Endothelial cell (in vitro differentiated cells): ENCODE measurements at regions not wholly inside any gene's neighbourhood (a gene's known extent, or its start where the extent isn't known, plus 50 kb on each side); places are given as distances from the start of the nearest gene placed in this dataset.

Experiments used
- DNase-seq: peaks from one replicate; pipeline ENCODE4 v3.0.0; 2021; ENCODE audit warnings: low spot score
- H3K27ac Mint-ChIP-seq: one replicate; pipeline ENCODE4 v1.8.0; 2021; ENCODE audit warnings: mixed read lengths, inconsistent platforms; ENCODE audit not compliant: unreplicated experiment
- H3K27me3 Mint-ChIP-seq: one replicate; pipeline ENCODE4 v1.8.0; 2021; ENCODE audit warnings: mild to moderate bottlenecking, moderate library complexity, mixed read lengths, inconsistent platforms; ENCODE audit not compliant: unreplicated experiment
- H3K36me3 Mint-ChIP-seq: one replicate; pipeline ENCODE4 v1.8.0; 2021; ENCODE audit warnings: mild to moderate bottlenecking, low read depth, mixed read lengths, inconsistent platforms; ENCODE audit not compliant: unreplicated experiment
- H3K4me1 Mint-ChIP-seq: one replicate; pipeline ENCODE4 v1.8.0; 2021; ENCODE audit warnings: mild to moderate bottlenecking, mixed read lengths, inconsistent platforms; ENCODE audit not compliant: unreplicated experiment
- H3K4me3 Mint-ChIP-seq: one replicate; pipeline ENCODE4 v1.8.0; 2021; ENCODE audit warnings: mild to moderate bottlenecking, mixed read lengths, inconsistent platforms; ENCODE audit not compliant: unreplicated experiment
- H3K9me3 Mint-ChIP-seq: one replicate; pipeline ENCODE4 v1.8.0; 2021; ENCODE audit warnings: mixed read lengths, inconsistent platforms; ENCODE audit not compliant: unreplicated experiment
- CTCF ChIP-seq: fragments of 200-600 bp; sonication (generic); IDR thresholded peaks from one replicate; pipeline ENCODE4 v1.5.0; 2021; ENCODE audit warnings: antibody characterized with exemption; ENCODE audit not compliant: unreplicated experiment

DNA sequence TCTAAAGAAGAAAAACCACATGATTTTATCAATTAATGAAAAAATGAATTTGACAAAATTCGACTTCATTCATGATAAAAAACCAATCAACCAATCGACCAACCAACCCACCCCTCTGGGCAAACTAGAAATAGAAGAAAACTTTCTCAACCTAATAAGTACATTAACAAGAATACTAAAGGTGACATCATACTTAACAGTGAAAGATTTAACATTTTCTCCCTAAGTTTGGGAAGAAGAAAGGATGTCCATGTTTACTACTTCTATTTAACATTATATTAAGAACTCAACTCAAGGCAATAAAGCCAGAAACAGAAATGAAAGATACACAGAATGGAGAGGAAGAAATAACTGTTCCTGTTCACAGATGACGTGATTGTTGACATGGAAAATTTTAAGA is 476.1 kb upstream of the MEF2C start:
- TF ChIP-seq CTCF = no peak
- no peaks in the 10 kb centered on the region for H3K36me3 Mint-ChIP-seq

DNA sequence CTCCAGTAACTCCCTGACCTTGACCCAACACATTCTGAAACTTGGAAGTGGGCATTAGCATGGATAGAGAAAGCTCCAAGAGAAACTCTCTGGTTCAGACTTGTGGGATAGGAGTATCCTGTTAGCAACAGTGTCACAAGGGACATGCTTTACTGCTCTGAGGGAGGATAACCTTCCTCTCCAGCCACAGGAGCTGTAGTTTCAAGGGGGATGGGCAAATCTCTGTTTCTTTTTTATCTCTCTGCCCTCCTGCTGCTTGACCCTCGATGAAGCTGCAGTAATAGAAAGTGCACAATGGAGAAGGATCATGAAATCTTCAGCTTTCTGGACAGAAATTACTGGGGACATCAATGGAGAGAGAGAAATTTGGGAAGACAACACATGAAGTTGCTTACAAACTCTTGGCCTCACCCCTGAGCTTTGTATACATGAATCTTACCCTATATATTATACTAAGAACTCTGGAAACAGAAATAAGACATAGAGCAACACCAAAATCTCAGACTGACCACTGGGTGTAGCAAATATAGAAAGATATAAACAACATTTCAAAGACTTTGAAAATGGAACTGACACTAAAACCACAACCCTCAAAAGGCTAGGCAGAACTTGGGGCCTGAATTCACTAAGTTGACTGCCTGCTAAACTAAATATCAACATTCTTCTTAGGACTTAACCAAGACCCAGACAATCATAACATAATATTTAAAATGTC is 471.0 kb upstream of the MEF2C start:
- H3K36me3 Mint-ChIP-seq = no peaks in the 10 kb centered on the region
- no peak overlapping the region for H3K4me3 Mint-ChIP-seq
- TF ChIP-seq CTCF = no peak

More for the DNA sequence above, 476.1 kb upstream of the MEF2C start:
- no peaks in the 10 kb centered on the region for H3K27me3 Mint-ChIP-seq
- H3K9me3 Mint-ChIP-seq = no peaks in the 10 kb centered on the region
- no peak overlapping the region for H3K4me3 Mint-ChIP-seq
- H3K27ac Mint-ChIP-seq = no peak overlapping the region
- no peak for DNase-seq
- no peaks in the 10 kb centered on the region for H3K4me1 Mint-ChIP-seq

DNA sequence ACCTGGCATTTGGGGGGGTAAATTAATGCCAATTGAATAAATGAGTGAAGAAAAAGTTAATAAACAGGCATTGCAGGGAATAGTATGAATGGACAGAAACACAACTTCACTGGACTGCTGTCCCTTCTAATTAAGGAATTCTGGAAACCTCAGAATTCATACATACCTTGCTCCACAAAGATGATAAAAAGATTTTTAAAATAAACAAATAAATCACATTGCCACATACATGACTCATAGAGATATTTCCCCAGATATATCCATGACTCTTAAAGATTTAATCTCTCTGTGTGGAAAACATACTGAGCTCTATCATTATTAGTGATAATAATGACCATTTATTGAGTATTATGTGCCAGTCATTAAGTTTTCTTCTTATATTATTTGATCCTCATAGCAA is 469.0 kb upstream of the MEF2C start:
- no peak for TF ChIP-seq CTCF
- Mint-ChIP-seq H3K4me1 (no peaks in the 10 kb centered on the region), H3K36me3 (no peaks in the 10 kb centered on the region), H3K27ac (no peak overlapping the region), H3K9me3 (no peaks in the 10 kb centered on the region), H3K4me3 (no peak overlapping the region), H3K27me3 (no peaks in the 10 kb centered on the region)
- DNase-seq = no peak

More for the DNA sequence above, 471.0 kb upstream of the MEF2C start:
- Mint-ChIP-seq H3K9me3 (no peaks in the 10 kb centered on the region), H3K4me1 (no peaks in the 10 kb centered on the region), H3K27me3 (no peaks in the 10 kb centered on the region), H3K27ac (no peak overlapping the region)
- DNase-seq = no peak

DNA sequence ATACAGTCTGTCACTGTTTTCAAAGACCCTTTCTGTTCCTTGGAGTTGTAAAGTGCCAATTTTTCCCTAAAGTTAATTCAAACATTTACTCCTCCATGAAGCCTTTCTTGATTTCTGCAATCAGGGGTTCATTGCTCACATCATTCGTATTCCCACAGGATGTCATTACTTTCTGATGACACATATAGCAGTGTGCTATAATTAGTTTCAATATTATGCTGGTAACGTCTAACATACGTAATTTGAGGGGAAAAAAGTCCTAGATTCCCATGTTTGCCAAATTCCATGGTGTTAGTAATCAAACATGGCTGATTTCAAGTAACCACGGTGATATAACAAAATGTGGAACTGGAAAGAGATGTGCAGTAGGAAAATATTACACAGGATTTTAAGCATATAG is 468.2 kb upstream of the MEF2C start:
- Mint-ChIP-seq H3K9me3 (no peaks in the 10 kb centered on the region), H3K4me3 (no peak overlapping the region), H3K4me1 (no peaks in the 10 kb centered on the region), H3K27me3 (no peaks in the 10 kb centered on the region), H3K27ac (no peak overlapping the region), H3K36me3 (no peaks in the 10 kb centered on the region)
- TF ChIP-seq CTCF = no peak
- DNase-seq = no peak

DNA sequence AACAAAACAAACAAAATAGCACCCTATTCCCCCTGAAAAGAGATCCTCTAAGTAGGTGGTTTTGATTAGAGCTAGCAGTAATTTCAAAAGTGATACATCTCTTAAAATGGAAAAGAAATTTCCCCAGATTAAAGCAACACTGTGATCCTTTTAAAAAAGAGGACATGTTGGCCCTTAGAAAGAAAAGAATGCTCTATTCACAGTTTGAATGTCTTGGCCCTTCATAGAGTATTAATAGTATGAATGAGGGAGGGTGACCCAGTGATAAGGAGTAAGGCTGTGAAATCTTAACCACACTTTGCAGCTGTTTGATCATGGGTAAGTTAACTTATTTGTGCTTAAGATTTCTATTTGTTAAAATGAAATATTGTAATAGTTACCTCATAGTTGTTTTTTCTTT is 467.7 kb upstream of the MEF2C start:
- H3K9me3 Mint-ChIP-seq = no peaks in the 10 kb centered on the region
- no peaks in the 10 kb centered on the region for H3K36me3 Mint-ChIP-seq
- H3K27me3 Mint-ChIP-seq = no peaks in the 10 kb centered on the region
- no peak overlapping the region for H3K4me3 Mint-ChIP-seq
- H3K4me1 Mint-ChIP-seq = no peaks in the 10 kb centered on the region
- DNase-seq = no peak
- no peak for TF ChIP-seq CTCF
- no peak overlapping the region for H3K27ac Mint-ChIP-seq
